HCT116 (cell line): ENCODE measurements at regions not wholly inside any gene's neighbourhood (a gene's known extent, or its start where the extent isn't known, plus 50 kb on each side); places are given as distances from the start of the nearest gene placed in this dataset.

Source experiments
- ATAC-seq: fragments of 200-7000 bp; cut with Tn5 transposase; 2 replicates; pipeline ENCODE4 v1.9.1; 2020; ENCODE audit warnings: mild to moderate bottlenecking, moderate library complexity
- BruUV-seq: library from RNA; stranded (reverse); fragments of 400-500 nt; replicated peaks from 2 replicates; lab custom pipeline; 2021; lab: Mats Ljungman, UMichigan
- CTCF ChIA-PET: fragments of 300-600 bp; sonication (Branson Sonifier 250); formaldehyde crosslinking; loops from one replicate; lab custom pipeline; 2021; ENCODE audit warnings: antibody characterized with exemption; lab: Charles Lee
- POLR2A ChIA-PET: fragments of 300-600, 350-600 bp; sonication (Branson Sonifier 250); formaldehyde crosslinking; loops from one replicate; lab custom pipeline; 2021; ENCODE audit warnings: antibody characterized with exemption; lab: Charles Lee
- RAD21 ChIA-PET, 2 experiments: fragments of 300-600 bp; sonication (Branson Sonifier 250); formaldehyde crosslinking; loops; one replicate each; lab custom pipeline; 2023; ENCODE audit warnings: low total read pairs in 2 of 2; ENCODE audit not compliant: uncharacterized antibody in 2 of 2, unreplicated experiment in 2 of 2, low non-redundant PET in 1 of 2; lab: Charles Lee
- DNase-seq: peaks from one replicate; pipeline ENCODE4 v3.0.0-alpha.2; 2010; ENCODE audit warnings: low read depth, low spot score
- H2AFZ ChIP-seq: fragments of 200-600 bp; shearing (Covaris generic), sonication (generic); 2 replicates; pipeline ENCODE4 v1.6.1; 2017; ENCODE audit warnings: low read depth, mixed run types, mixed read lengths, antibody characterized with exemption, low read length; ENCODE audit not compliant: poor library complexity, severe bottlenecking
- H3K27ac ChIP-seq: 2 replicates; pipeline ENCODE4 v1.5.1; 2012; ENCODE audit warnings: low read depth, low read length
- H3K27me3 ChIP-seq: fragments of 200-600 bp; sonication (generic); 2 replicates; pipeline ENCODE4 v1.6.1; 2016; ENCODE audit warnings: mixed run types, low read length, mixed read lengths; ENCODE audit not compliant: insufficient read depth
- H3K36me3 ChIP-seq, 2 experiments: fragments of 200-500 bp in 1 of 2; fragments of 200-600 bp in 1 of 2; sonication (Bioruptor generic) in 1 of 2; sonication (generic) in 1 of 2; 2 replicates each; pipeline versions ENCODE4 v1.5.1 to v1.6.1; 2014 to 2016; ENCODE audit warnings: low read length in 2 of 2, inconsistent platforms in 1 of 2, mixed read lengths in 1 of 2, mixed run types in 1 of 2; ENCODE audit not compliant: insufficient read depth in 2 of 2, control insufficient read depth in 1 of 2
- H3K4me1 ChIP-seq, 2 experiments: fragments of 200-600 bp in 1 of 2; sonication (generic) in 1 of 2; 2 replicates each; pipeline versions ENCODE4 v1.5.1 to v1.6.1; 2012 to 2017; ENCODE audit warnings: low read length in 2 of 2, inconsistent platforms in 1 of 2, mild to moderate bottlenecking in 1 of 2, mixed read lengths in 1 of 2, mixed run types in 1 of 2, moderate library complexity in 1 of 2; ENCODE audit not compliant: insufficient read depth in 2 of 2, control insufficient read depth in 1 of 2
- H3K4me2 ChIP-seq: fragments of 200-600 bp; sonication (generic); 2 replicates; pipeline ENCODE4 v1.6.1; 2017; ENCODE audit warnings: mixed run types, low read length, mixed read lengths
- H3K4me3 ChIP-seq, 2 experiments: fragments of 200-600 bp in 1 of 2; sonication (generic) in 1 of 2; replicated peaks in 1 of 2; 2 replicates each; pipeline ENCODE4 v1.5.1; 2011 to 2016; ENCODE audit warnings: low read length in 2 of 2, control low read depth in 1 of 2, low read depth in 1 of 2, mild to moderate bottlenecking in 1 of 2, mixed read lengths in 1 of 2, mixed run types in 1 of 2
- H3K79me2 ChIP-seq: fragments of 200-600 bp; sonication (generic); 2 replicates; pipeline ENCODE4 v1.6.1; 2017; ENCODE audit warnings: mild to moderate bottlenecking, mixed run types, low read length, moderate library complexity, mixed read lengths; ENCODE audit not compliant: insufficient read depth
- H3K9ac ChIP-seq: fragments of 200-600 bp; sonication (generic); 2 replicates; pipeline ENCODE4 v1.6.1; 2016; ENCODE audit warnings: low read length, mixed read lengths
- H3K9me2 ChIP-seq: fragments of 200-600 bp; sonication (generic), shearing (Covaris generic); 2 replicates; pipeline ENCODE4 v1.6.1; 2017; ENCODE audit warnings: mixed run types, mild to moderate bottlenecking, moderate library complexity; ENCODE audit not compliant: insufficient read depth
- H3K9me3 ChIP-seq, 2 experiments: fragments of 200-500 bp in 1 of 2; fragments of 200-600 bp in 1 of 2; sonication (Bioruptor generic) in 1 of 2; sonication (generic) in 1 of 2; 2 replicates each; pipeline ENCODE4 v1.6.1; 2014 to 2017; ENCODE audit warnings: low read length in 2 of 2, mixed read lengths in 2 of 2, inconsistent platforms in 1 of 2, low read depth in 1 of 2, mild to moderate bottlenecking in 1 of 2, mixed run types in 1 of 2, moderate library complexity in 1 of 2; ENCODE audit not compliant: control insufficient read depth in 1 of 2, insufficient read depth in 1 of 2
- H4K20me1 ChIP-seq: fragments of 200-600 bp; sonication (generic), shearing (Covaris generic); 2 replicates; pipeline ENCODE4 v1.6.1; 2017; ENCODE audit warnings: mixed run types, mild to moderate bottlenecking, moderate library complexity; ENCODE audit not compliant: insufficient read depth
- ATF3 ChIP-seq: IDR thresholded peaks from 2 replicates; pipeline ENCODE4 v1.6.1; 2012
- CBX3 ChIP-seq: IDR thresholded peaks from 2 replicates; pipeline ENCODE4 v1.6.1; 2012; ENCODE audit warnings: low read depth
- CEBPB ChIP-seq: IDR thresholded peaks from 2 replicates; pipeline ENCODE4 v1.6.1; 2012; ENCODE audit warnings: low read depth
- CTCF ChIP-seq, 3 experiments: fragments of 200-600 bp in 1 of 3; sonication (generic) in 1 of 3; IDR thresholded peaks in 2 of 3; conservative IDR thresholded peaks in 1 of 3; 2 replicates each; pipeline ENCODE4 v1.5.1; 2012 to 2017; ENCODE audit warnings: low read depth in 2 of 3, low read length in 2 of 3, antibody characterized with exemption in 1 of 3, borderline replicate concordance in 1 of 3, control low read depth in 1 of 3, mild to moderate bottlenecking in 1 of 3, mixed read lengths in 1 of 3, mixed run types in 1 of 3, moderate library complexity in 1 of 3; ENCODE audit not compliant: insufficient read depth in 1 of 3
- EGR1 ChIP-seq: IDR thresholded peaks from 2 replicates; pipeline ENCODE4 v1.6.1; 2012; ENCODE audit warnings: low read depth
- EZH2 ChIP-seq: fragments of 200-600 bp; sonication (generic); IDR thresholded peaks from 2 replicates; pipeline ENCODE4 v1.6.1; 2017; ENCODE audit warnings: antibody characterized with exemption, mixed run types
- EZH2phosphoT487 ChIP-seq: fragments of 200-600 bp; IDR thresholded peaks from 2 replicates; pipeline ENCODE4 v1.6.1; 2018; ENCODE audit warnings: antibody characterized with exemption, borderline replicate concordance
- FOSL1 ChIP-seq: IDR thresholded peaks from 2 replicates; pipeline ENCODE4 v1.6.1; 2012; ENCODE audit warnings: low read depth
- JUND ChIP-seq: IDR thresholded peaks from 2 replicates; pipeline ENCODE4 v1.6.1; 2012
- POLR2A ChIP-seq: IDR thresholded peaks from 2 replicates; pipeline ENCODE4 v1.7.0; 2011; ENCODE audit warnings: borderline replicate concordance; ENCODE audit not compliant: insufficient read depth, insufficient read length; ENCODE audit errors: extremely low read depth
- POLR2AphosphoS5 ChIP-seq: IDR thresholded peaks from 2 replicates; pipeline ENCODE4 v1.6.1; 2011; ENCODE audit warnings: mild to moderate bottlenecking, low read depth, low read length, moderate library complexity
- RAD21 ChIP-seq: IDR thresholded peaks from 2 replicates; pipeline ENCODE4 v1.6.1; 2012; ENCODE audit warnings: low read depth, mild to moderate bottlenecking
- SRF ChIP-seq: IDR thresholded peaks from 2 replicates; pipeline ENCODE4 v1.6.1; 2012; ENCODE audit warnings: low read depth
- TCF7L2 ChIP-seq: IDR thresholded peaks from 2 replicates; pipeline ENCODE4 v1.7.0; 2011; ENCODE audit warnings: borderline replicate concordance, inconsistent platforms; ENCODE audit not compliant: insufficient read depth, insufficient read length; ENCODE audit errors: extremely low read depth
- ZFX ChIP-seq: fragments of 450-650 bp; IDR thresholded peaks from 2 replicates; pipeline ENCODE4 v1.6.1; 2017
- ZNF274 ChIP-seq: fragments of 200-500 bp; sonication (Bioruptor generic); IDR thresholded peaks from 2 replicates; pipeline ENCODE4 v1.6.1; 2014; ENCODE audit warnings: mild to moderate bottlenecking, low read depth, low read length, inconsistent platforms
- intact Hi-C: fragments of 100-400 bp; cut with micrococcal nuclease; formaldehyde crosslinking; loops from 2 replicates; pipeline ENCODE4 v1.10.0; 2022

GRCh38 chr11:97361812-97362378 lies 972.1 kb downstream of the JRKL start:
- intact Hi-C loops: no loop called here
- ATAC-seq (no peak), DNase-seq (no peak)
- Histone ChIP-seq H3K9me2 (no peaks in the 10 kb centered on the region), H3K36me3 (no peaks in the 10 kb centered on the region), H4K20me1 (no peaks in the 10 kb centered on the region), H2AFZ (no peak overlapping the region), H3K79me2 (no peaks in the 10 kb centered on the region), H3K9ac (no peak overlapping the region), H3K4me2 (no peak overlapping the region), H3K9me3 (peaks cover 10 to 17% of the 10 kb centered on the region in 2 experiments; a peak in 3 of 4 replicates), H3K27ac (no peak overlapping the region), H3K27me3 (no peaks in the 10 kb centered on the region), H3K4me3 (no peak overlapping the region), H3K4me1 (no peaks in the 10 kb centered on the region)
- ChIA-PET RAD21 (no interaction called here), CTCF (no interaction called here), POLR2A (no interaction called here)
- TF ChIP-seq JUND (no peak), CBX3 (no peak), RAD21 (no peak), POLR2A (no peak), SRF (no peak), EGR1 (no peak), EZH2phosphoT487 (no peak), TCF7L2 (no peak), EZH2 (no peak), FOSL1 (no peak), ZNF274 (no peak), POLR2AphosphoS5 (no peak), ATF3 (no peak), CTCF (IDR thresholded peaks at IDR 0.05 in 2 of 3, conservative IDR thresholded peaks at IDR 0.05 in 1 of 3; ENCODE audit: borderline replicate concordance in 1 of 3, insufficient read depth in 1 of 3, low read depth in 2 of 3, low read length in 2 of 3) (no peak), ZFX (no peak), CEBPB (no peak)
- BruUV-seq: no TSS peak
